PC-9 (cell line): ENCODE measurements at regions not wholly inside any gene's neighbourhood (a gene's known extent, or its start where the extent isn't known, plus 50 kb on each side); places are given as distances from the start of the nearest gene placed in this dataset.

Experiments used
- BruUV-seq: library from RNA; stranded (reverse); fragments of 400-500 nt; replicated peaks from 2 replicates; lab custom pipeline; 2021; lab: Mats Ljungman, UMichigan
- CTCF ChIA-PET: fragments of 300-600 bp; sonication (Branson Sonifier 250); formaldehyde crosslinking; loops from one replicate; lab custom pipeline; 2022; ENCODE audit warnings: antibody characterized with exemption; lab: Charles Lee
- POLR2A ChIA-PET: fragments of 300-600 bp; sonication (Branson Sonifier 250); formaldehyde crosslinking; loops from one replicate; lab custom pipeline; 2022; ENCODE audit warnings: antibody characterized with exemption; ENCODE audit not compliant: unreplicated experiment; lab: Charles Lee
- DNase-seq, 2 experiments: peaks; one replicate each; pipeline versions ENCODE4 v3.0.0 to v3.0.0-alpha.2; 2015 to 2022; ENCODE audit warnings: mixed read lengths in 1 of 2
- H2AFZ ChIP-seq: fragments of 200-600 bp; sonication (generic); 2 replicates; pipeline ENCODE4 v1.8.1; 2017; ENCODE audit warnings: antibody characterized with exemption
- H3F3A ChIP-seq: fragments of 200-600 bp; sonication (generic); 2 replicates; pipeline ENCODE4 v1.8.1; 2017; ENCODE audit warnings: antibody characterized with exemption, mild to moderate bottlenecking, low read depth; ENCODE audit not compliant: insufficient read depth
- H3K27ac ChIP-seq: fragments of 200-600 bp; sonication (generic); 2 replicates; pipeline ENCODE4 v1.6.1; 2016; ENCODE audit warnings: mixed run types
- H3K27me3 ChIP-seq: fragments of 200-600 bp; sonication (generic); 2 replicates; pipeline ENCODE4 v1.6.1; 2016; ENCODE audit warnings: low read depth, mixed run types; ENCODE audit not compliant: insufficient read depth
- H3K36me3 ChIP-seq: fragments of 200-600 bp; sonication (generic); 2 replicates; pipeline ENCODE4 v1.6.1; 2016; ENCODE audit warnings: low read depth, mixed run types
- H3K4me1 ChIP-seq: fragments of 200-600 bp; sonication (generic); replicated peaks from 2 replicates; pipeline ENCODE4 v1.6.1; 2016; ENCODE audit warnings: mixed run types; ENCODE audit not compliant: insufficient read depth
- H3K4me2 ChIP-seq: fragments of 200-600 bp; sonication (generic); 2 replicates; pipeline ENCODE4 v1.6.1; 2017; ENCODE audit warnings: mixed run types
- H3K4me3 ChIP-seq: fragments of 200-600 bp; sonication (generic); 2 replicates; pipeline ENCODE4 v1.6.1; 2016; ENCODE audit warnings: mixed run types
- H3K79me2 ChIP-seq: fragments of 200-600 bp; sonication (generic); 2 replicates; pipeline ENCODE4 v1.6.1; 2017; ENCODE audit warnings: low read depth, mixed run types
- H3K9me2 ChIP-seq: fragments of 200-600 bp; sonication (generic); 2 replicates; pipeline ENCODE4 v1.8.1; 2017; ENCODE audit warnings: mild to moderate bottlenecking; ENCODE audit not compliant: insufficient read depth
- H3K9me3 ChIP-seq: fragments of 200-600 bp; sonication (generic); 2 replicates; pipeline ENCODE4 v1.8.1; 2016; ENCODE audit warnings: low read depth; ENCODE audit not compliant: insufficient read depth
- H4K20me1 ChIP-seq: fragments of 200-600 bp; sonication (generic); 2 replicates; pipeline ENCODE4 v1.8.1; 2017; ENCODE audit not compliant: insufficient read depth
- EZH2 ChIP-seq: fragments of 200-600 bp; sonication (generic); IDR thresholded peaks from 2 replicates; pipeline ENCODE4 v1.8.0; 2017; ENCODE audit warnings: antibody characterized with exemption, low read depth
- intact Hi-C: fragments of 100-400 bp; cut with micrococcal nuclease; formaldehyde crosslinking; loops from one replicate; pipeline ENCODE4 v1.10.0; 2022; ENCODE audit not compliant: unreplicated experiment
- TF ChIP-seq, protein P1 (sequence below): fragments of 200-600 bp; sonication (generic); conservative IDR thresholded peaks from 2 replicates; pipeline ENCODE4 v1.6.1; 2017; ENCODE audit warnings: mixed run types, antibody characterized with exemption, mild to moderate bottlenecking, moderate library complexity

GRCh38 chr3:16059081-16059537 is 115.4 kb upstream of the GALNT15 start:
- Histone ChIP-seq H3K27ac (peak overlapping the region; percentile 77), H3K36me3 (no peaks in the 10 kb centered on the region), H4K20me1 (no peaks in the 10 kb centered on the region), H3K4me2 (peak overlapping the region; percentile 63), H3K4me1 (peaks cover 44% of the 10 kb centered on the region), H2AFZ (no peak overlapping the region), H3K9me3 (0 out of 2 replicates have a peak, but pooled peaks cover 5% of the 10 kb centered on the region), H3K9me2 (no peaks in the 10 kb centered on the region), H3K4me3 (no peak overlapping the region), H3K27me3 (no peaks in the 10 kb centered on the region), H3F3A (peaks cover 27% of the 10 kb centered on the region), H3K79me2 (no peaks in the 10 kb centered on the region)
- ChIA-PET CTCF (interaction anchor here (0.6 to 0.9 kb wide), 3 partner anchors 9 to 793 kb away, joined by 3 read pairs; no protein-coding TSS in a partner anchor), POLR2A (interaction anchor here (0.6 kb wide), 1 partner anchor 199 kb away, joined by 3 read pairs; no protein-coding TSS in a partner anchor)
- BruUV-seq = no TSS peak
- no peak for DNase-seq
- no peak for TF ChIP-seq EZH2
- TF ChIP-seq, protein P1, sequence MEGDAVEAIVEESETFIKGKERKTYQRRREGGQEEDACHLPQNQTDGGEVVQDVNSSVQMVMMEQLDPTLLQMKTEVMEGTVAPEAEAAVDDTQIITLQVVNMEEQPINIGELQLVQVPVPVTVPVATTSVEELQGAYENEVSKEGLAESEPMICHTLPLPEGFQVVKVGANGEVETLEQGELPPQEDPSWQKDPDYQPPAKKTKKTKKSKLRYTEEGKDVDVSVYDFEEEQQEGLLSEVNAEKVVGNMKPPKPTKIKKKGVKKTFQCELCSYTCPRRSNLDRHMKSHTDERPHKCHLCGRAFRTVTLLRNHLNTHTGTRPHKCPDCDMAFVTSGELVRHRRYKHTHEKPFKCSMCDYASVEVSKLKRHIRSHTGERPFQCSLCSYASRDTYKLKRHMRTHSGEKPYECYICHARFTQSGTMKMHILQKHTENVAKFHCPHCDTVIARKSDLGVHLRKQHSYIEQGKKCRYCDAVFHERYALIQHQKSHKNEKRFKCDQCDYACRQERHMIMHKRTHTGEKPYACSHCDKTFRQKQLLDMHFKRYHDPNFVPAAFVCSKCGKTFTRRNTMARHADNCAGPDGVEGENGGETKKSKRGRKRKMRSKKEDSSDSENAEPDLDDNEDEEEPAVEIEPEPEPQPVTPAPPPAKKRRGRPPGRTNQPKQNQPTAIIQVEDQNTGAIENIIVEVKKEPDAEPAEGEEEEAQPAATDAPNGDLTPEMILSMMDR = no peak
- intact Hi-C loops = no loop called here

GRCh38 chr3:16059711-16060357 is 114.6 kb upstream of the GALNT15 start:
- Histone ChIP-seq H3K9me2 (no peaks in the 10 kb centered on the region), H3K4me2 (peak overlapping the region; percentile 63), H3K27me3 (no peaks in the 10 kb centered on the region), H3K4me1 (peaks cover 44% of the 10 kb centered on the region), H3K27ac (peak overlapping the region; percentile 77), H3K79me2 (no peaks in the 10 kb centered on the region), H3K4me3 (0 out of 2 replicates have a peak overlapping the region, but pooled peaks have one; percentile 1), H3K9me3 (0 out of 2 replicates have a peak, but pooled peaks cover 5% of the 10 kb centered on the region), H4K20me1 (no peaks in the 10 kb centered on the region), H3F3A (peaks cover 27% of the 10 kb centered on the region), H3K36me3 (no peaks in the 10 kb centered on the region), H2AFZ (no peak overlapping the region)
- POLR2A ChIA-PET = interaction anchor here (0.6 to 1.2 kb wide), 7 partner anchors 9 to 1545 kb away, joined by 3 to 12 read pairs (median 5); no protein-coding TSS in a partner anchor
- intact Hi-C loops = loop anchor here (1.0 to 5.0 kb wide), 4 partner anchors 8 to 425 kb away; no protein-coding TSS in a partner anchor
- BruUV-seq = TSS peak; percentile 90
- CTCF ChIA-PET = interaction anchor here (0.7 to 1.5 kb wide), 5 partner anchors 11 to 431 kb away, joined by 3 to 6 read pairs (median 4); no protein-coding TSS in a partner anchor
- no peak for TF ChIP-seq EZH2
- TF ChIP-seq, protein P1 = no peak
- DNase-seq = no peak

- Histone ChIP-seq H3K4me1 (peaks cover 44% of the 10 kb centered on the region), H3F3A (peaks cover 27% of the 10 kb centered on the region), H2AFZ (no peak overlapping the region), H3K9me2 (no peaks in the 10 kb centered on the region), H3K4me3 (no peak overlapping the region; the same call in 1 of the 2 replicates), H3K27ac (peak overlapping the region; percentile 77), H3K4me2 (peak overlapping the region; percentile 63), H3K36me3 (no peaks in the 10 kb centered on the region), H3K9me3 (0 out of 2 replicates have a peak, but pooled peaks cover 5% of the 10 kb centered on the region), H4K20me1 (no peaks in the 10 kb centered on the region), H3K27me3 (no peaks in the 10 kb centered on the region), H3K79me2 (no peaks in the 10 kb centered on the region)
- peak; percentile 77 to 98 for DNase-seq
- intact Hi-C loops = loop anchor here (1.0 to 5.0 kb wide), 4 partner anchors 8 to 426 kb away; no protein-coding TSS in a partner anchor
- no TSS peak for BruUV-seq
- ChIA-PET POLR2A (interaction anchor here (0.5 to 1.2 kb wide), 7 partner anchors 9 to 1545 kb away, joined by 3 to 12 read pairs (median 6); no protein-coding TSS in a partner anchor), CTCF (interaction anchor here (0.6 to 1.5 kb wide), 6 partner anchors 11 to 431 kb away, joined by 3 to 6 read pairs (median 4); no protein-coding TSS in a partner anchor)
- no peak for TF ChIP-seq EZH2
- TF ChIP-seq, protein P1 = no peak
Observed at GRCh38 chr3:16060358-16060852, 114.1 kb upstream of the GALNT15 start.
